NCI-H345 treated with DMSO at 0.1 percent for 48 hours (cell line): ENCODE measurements at regions not wholly inside any gene's neighbourhood (a gene's known extent, or its start where the extent isn't known, plus 50 kb on each side); places are given as distances from the start of the nearest gene placed in this dataset.

Experiments used
- DNase-seq: peaks from one replicate; lab custom pipeline; 2025; ENCODE audit not compliant: unreplicated experiment; lab: John Stamatoyannopoulos, UW

GRCh38 chr1:47696737-47697441 is 259.0 kb downstream of the FOXD2 start:
- peak; percentile 77 for DNase-seq

- no peak for DNase-seq
Observed at GRCh38 chr1:47697616-47698335, 259.9 kb downstream of the FOXD2 start.

GRCh38 chr1:47699492-47700235 is 261.8 kb downstream of the FOXD2 start:
- DNase-seq = no peak

GRCh38 chr1:47701283-47701682 is 263.4 kb downstream of the FOXD2 start:
- DNase-seq = no peak

- no peak for DNase-seq
Observed at GRCh38 chr1:47701741-47702515, 264.1 kb downstream of the FOXD2 start.

- DNase-seq = no peak
Observed at GRCh38 chr1:47703156-47703825, 265.4 kb downstream of the FOXD2 start.

GRCh38 chr1:47703981-47704596 is 266.2 kb downstream of the FOXD2 start:
- DNase-seq = no peak

- DNase-seq = peak; percentile 33
Observed at GRCh38 chr1:47705517-47706130, 267.8 kb downstream of the FOXD2 start.

GRCh38 chr1:47707503-47707902 is 269.7 kb downstream of the FOXD2 start:
- no peak for DNase-seq

GRCh38 chr1:47708019-47708535 is 270.2 kb downstream of the FOXD2 start:
- no peak for DNase-seq

- DNase-seq = no peak
Observed at GRCh38 chr1:47708658-47709018, 270.8 kb downstream of the FOXD2 start.

GRCh38 chr1:47709019-47709871 is 271.4 kb downstream of the FOXD2 start:
- peak; percentile 27 for DNase-seq

- no peak for DNase-seq
Observed at GRCh38 chr1:47709872-47710231, 272.0 kb downstream of the FOXD2 start.

- DNase-seq = peak; percentile 51
Observed at GRCh38 chr1:47710329-47711071, 272.7 kb downstream of the FOXD2 start.
